Omental fat pad (tissue), 3 donors: ENCODE measurements at regions not wholly inside any gene's neighbourhood (a gene's known extent, or its start where the extent isn't known, plus 50 kb on each side); places are given as distances from the start of the nearest gene placed in this dataset.

Experiments used
- ATAC-seq: fragments of 150-250 bp; one replicate; pipeline ENCODE4 v1.9.1; 2016; ENCODE audit warnings: mild to moderate bottlenecking, moderate library complexity; ENCODE audit not compliant: low FRiP score
- DNase-seq: peaks from one replicate; pipeline ENCODE4 v3.0.0-alpha.2; 2019; ENCODE audit warnings: low spot score
- TF ChIP-seq, protein P1 (sequence below), 3 donors: fragments of 450-650 bp; IDR thresholded peaks; one replicate each; pipeline ENCODE4 v1.5.1; 2016 to 2017; ENCODE audit warnings: antibody characterized with exemption in 3 of 3, mild to moderate bottlenecking in 3 of 3, moderate library complexity in 2 of 3

DNA sequence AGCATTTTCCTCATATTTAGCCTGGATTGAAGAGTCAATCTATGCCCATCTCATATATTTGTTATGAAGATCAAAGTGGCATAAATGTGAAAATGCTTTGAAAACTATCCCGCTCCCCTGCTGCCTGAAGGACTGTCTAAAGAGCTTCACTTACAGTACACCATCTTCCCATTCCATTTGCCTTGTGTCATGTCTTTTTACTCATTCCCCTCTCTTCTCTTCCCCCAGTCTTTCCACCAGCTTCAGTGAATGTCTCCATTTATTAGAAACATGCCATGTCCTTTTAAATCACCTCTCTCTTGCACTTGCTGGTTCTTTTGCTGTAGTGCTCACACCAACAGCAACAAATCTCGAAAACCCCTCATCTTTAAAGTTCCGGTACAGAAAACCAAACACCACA is 192.7 kb upstream of the SGCD start:
- TF ChIP-seq, protein P1, sequence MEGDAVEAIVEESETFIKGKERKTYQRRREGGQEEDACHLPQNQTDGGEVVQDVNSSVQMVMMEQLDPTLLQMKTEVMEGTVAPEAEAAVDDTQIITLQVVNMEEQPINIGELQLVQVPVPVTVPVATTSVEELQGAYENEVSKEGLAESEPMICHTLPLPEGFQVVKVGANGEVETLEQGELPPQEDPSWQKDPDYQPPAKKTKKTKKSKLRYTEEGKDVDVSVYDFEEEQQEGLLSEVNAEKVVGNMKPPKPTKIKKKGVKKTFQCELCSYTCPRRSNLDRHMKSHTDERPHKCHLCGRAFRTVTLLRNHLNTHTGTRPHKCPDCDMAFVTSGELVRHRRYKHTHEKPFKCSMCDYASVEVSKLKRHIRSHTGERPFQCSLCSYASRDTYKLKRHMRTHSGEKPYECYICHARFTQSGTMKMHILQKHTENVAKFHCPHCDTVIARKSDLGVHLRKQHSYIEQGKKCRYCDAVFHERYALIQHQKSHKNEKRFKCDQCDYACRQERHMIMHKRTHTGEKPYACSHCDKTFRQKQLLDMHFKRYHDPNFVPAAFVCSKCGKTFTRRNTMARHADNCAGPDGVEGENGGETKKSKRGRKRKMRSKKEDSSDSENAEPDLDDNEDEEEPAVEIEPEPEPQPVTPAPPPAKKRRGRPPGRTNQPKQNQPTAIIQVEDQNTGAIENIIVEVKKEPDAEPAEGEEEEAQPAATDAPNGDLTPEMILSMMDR (IDR thresholded peaks at IDR 0.05), result no peak
- ATAC-seq (no peak), DNase-seq (no peak)

DNA sequence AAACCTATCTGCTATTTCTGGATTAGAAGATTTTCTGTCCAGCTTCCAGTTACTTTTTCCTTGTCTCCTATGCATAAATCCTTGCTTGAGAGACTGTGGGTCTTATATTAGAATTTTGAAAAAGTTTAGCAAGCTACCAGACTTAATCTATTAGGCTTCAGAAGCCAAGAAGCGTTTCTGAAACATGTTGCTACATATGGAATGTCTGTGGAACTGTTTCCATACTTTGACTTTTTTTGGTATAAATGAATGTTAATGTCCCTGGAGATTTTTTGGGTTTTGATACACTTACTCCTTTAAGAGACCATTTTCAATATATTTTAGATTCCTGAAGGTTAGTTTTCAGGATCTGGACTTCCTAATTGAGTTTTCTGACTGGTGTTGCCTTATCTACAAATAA is 191.4 kb upstream of the SGCD start:
- TF ChIP-seq, protein P1 (IDR thresholded peaks at IDR 0.05), result no peak
- ATAC-seq (no peak), DNase-seq (no peak)

DNA sequence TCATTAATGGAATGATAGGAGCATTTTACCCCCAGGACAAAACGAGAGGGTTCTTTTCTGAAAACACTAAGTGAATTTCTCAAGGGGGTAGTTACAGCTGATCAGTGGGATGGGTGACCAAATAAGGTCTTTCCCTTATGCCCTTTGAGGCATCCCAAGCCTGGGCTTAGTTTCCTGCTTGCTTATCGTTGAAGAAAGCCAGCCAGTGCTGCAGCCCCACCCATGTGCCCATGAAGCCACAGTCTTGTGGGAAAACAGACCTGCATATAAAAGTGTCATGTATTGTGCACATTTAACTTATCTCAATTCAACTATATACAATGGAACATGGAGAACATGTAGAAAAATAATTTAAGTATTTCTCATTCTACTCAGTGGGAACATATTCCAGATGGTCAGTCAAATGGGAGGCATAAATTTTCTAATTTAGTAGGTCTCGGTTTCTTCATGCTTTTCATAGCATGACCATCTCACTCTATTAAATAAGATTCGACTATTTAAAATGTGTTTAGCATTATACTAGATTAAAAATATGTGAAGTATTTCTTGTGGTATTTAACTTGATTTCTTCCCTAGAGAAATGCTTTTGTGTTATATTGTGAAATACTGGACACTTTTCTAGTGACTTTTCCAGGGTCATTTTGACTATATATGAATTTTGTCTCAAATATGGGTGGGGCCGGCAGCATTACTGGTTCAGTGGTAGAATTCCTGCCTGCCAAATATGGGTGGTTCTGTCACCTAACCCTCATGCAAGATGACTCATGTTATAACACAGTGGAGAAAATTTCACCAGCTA is 189.7 kb upstream of the SGCD start:
- ATAC-seq (no peak), DNase-seq (no peak)
- TF ChIP-seq, protein P1 (IDR thresholded peaks at IDR 0.05), result no peak

DNA sequence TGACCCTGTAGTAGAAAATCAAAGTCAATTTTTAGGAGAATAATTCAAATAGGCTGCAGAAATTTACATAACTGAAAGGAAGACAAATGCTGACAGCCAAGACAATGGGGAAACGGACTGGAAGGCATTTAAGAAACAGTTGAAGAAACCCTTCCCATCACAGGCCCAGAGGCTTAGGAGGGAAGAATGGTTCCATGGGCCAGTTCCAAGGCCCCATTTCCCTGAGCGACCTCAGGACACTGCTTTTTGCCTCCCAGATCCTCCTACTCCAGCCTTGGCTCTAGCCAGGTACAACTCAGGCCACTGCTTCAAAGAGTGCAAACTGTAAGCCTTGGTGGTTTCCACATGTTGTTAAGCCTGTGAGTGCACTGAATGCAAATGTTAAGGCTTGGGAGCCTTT is 184.1 kb upstream of the SGCD start:
- TF ChIP-seq, protein P1 (IDR thresholded peaks at IDR 0.05), result no peak
- ATAC-seq (no peak), DNase-seq (no peak)

DNA sequence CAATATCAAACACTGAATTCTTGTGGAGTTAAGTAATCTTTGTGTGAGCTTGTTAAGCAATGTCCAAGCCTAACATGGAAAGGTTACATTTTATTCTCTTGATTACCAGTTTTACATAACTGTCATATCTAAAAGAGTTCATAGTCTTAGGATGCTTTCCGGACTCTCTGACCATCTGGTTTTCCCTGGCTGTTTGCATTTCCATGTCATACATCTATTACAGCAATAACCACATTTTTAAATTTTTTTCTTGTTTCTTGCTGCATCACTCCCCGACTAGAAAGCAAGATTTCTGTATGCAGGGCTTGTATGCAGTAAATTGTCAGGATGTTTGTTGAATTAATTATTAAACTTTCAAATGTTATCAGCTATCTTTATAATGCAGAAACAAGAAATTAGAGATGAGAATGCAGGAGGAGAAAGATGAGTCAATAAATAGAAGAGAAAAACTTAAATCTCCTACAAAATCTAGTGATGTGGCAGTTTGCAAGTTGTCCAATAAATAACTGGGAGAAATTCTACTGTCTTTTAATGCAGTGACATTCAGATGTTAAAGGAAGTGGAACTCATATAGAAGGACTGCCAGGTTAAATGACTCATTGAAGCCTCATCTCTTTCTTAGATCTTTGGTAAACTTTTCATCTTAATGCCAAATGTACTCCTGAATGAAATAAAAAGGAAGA is 179.6 kb upstream of the SGCD start:
- TF ChIP-seq, protein P1 (IDR thresholded peaks at IDR 0.05), result no peak
- ATAC-seq (no peak), DNase-seq (no peak)

DNA sequence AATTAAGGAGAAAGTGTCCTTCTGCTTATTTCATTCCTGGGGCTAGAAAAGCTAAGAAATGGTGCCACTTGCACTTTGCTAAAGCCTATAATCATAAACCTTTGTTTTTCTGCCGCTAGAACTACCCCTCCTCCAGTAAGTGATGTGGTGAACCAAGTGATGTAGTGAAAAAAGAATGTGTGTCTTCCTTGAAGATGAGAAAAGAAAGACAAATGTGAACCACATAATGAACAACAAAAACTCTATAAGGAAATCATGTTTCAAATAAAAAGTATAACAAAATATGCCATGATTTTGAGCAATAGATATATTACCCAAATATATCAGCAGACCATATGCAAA is 179.0 kb upstream of the SGCD start:
- DNase-seq, result no peak
- TF ChIP-seq, protein P1 (IDR thresholded peaks at IDR 0.05), result no peak
- no peak for ATAC-seq

DNA sequence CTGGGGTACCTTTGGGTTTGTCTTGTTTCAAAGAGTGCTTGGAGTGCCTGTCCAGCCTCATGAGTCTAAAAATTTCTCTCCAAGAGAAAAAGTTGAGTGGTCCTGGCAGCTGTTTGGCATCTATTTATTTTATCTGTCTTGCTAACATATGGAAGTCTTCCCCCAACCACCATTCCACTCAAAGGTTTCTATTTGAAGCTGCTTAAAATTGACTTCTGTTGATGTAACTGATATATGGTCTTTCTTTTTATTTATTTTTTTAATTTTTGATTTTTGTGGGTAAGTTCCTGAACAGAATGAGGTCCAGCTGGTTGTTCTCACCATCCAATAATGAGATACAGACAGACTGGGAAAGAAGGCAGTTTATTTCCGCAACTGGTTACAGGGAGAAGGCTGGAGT is 178.7 kb upstream of the SGCD start:
- TF ChIP-seq, protein P1 (IDR thresholded peaks at IDR 0.05), result no peak
- no peak for ATAC-seq

More for the DNA sequence above, 178.7 kb upstream of the SGCD start:
- DNase-seq, result no peak
